Uterus (tissue), 2 donors: ENCODE measurements at regions not wholly inside any gene's neighbourhood (a gene's known extent, or its start where the extent isn't known, plus 50 kb on each side); places are given as distances from the start of the nearest gene placed in this dataset.

ENCODE experiments used
- CTCF ChIP-seq, 4 experiments: fragments of 200-600 bp in 2 of 4; fragments of 450-650 bp in 2 of 4; sonication (generic) in 2 of 4; IDR thresholded peaks; one replicate each; pipeline ENCODE4 v1.5.1; 2016 to 2019; ENCODE audit warnings: antibody characterized with exemption in 4 of 4, mild to moderate bottlenecking in 2 of 4, moderate library complexity in 1 of 4
- POLR2A ChIP-seq, 2 donors: fragments of 450-650 bp; IDR thresholded peaks; one replicate each; pipeline ENCODE4 v1.6.1; 2016; ENCODE audit warnings: antibody characterized with exemption in 2 of 2, mild to moderate bottlenecking in 1 of 2, moderate library complexity in 1 of 2

- TF ChIP-seq POLR2A (IDR thresholded peaks at IDR 0.05) (no peak), CTCF (IDR thresholded peaks at IDR 0.05) (no peak)
These were observed 468.0 kb upstream of the FAT1 start for GRCh38 chr4:187191676-187192075.
